ENCODE measurements at regions not wholly inside any gene's neighbourhood (a gene's known extent, or its start where the extent isn't known, plus 50 kb on each side); places are given as distances from the start of the nearest gene placed in this dataset.

- TF ChIP-seq POLR2AphosphoS5 (IDR thresholded peaks at IDR 0.05; ENCODE audit: low read depth, low read length) (no peak), SIN3A (IDR thresholded peaks at IDR 0.05; ENCODE audit: borderline replicate concordance, insufficient read depth, low read length) (no peak), FOXP2 (optimal IDR thresholded peaks at IDR 0.05; ENCODE audit: borderline replicate concordance, extremely low read depth, extremely low read length, insufficient read depth) (no peak), REST (IDR thresholded peaks at IDR 0.05; ENCODE audit: insufficient read depth in 1 of 2, low read depth in 2 of 2, low read length in 2 of 2) (no peak), TAF1 (IDR thresholded peaks at IDR 0.05; ENCODE audit: borderline replicate concordance, insufficient read depth, low read length) (no peak)
Measured at GRCh38 chr14:83905157-83905556, 1624.8 kb upstream of the FLRT2 start.

- TF ChIP-seq TAF1 (IDR thresholded peaks at IDR 0.05; ENCODE audit: borderline replicate concordance, insufficient read depth, low read length) (no peak), POLR2AphosphoS5 (IDR thresholded peaks at IDR 0.05; ENCODE audit: low read depth, low read length) (no peak), FOXP2 (optimal IDR thresholded peaks at IDR 0.05; ENCODE audit: borderline replicate concordance, extremely low read depth, extremely low read length, insufficient read depth) (no peak), SIN3A (IDR thresholded peaks at IDR 0.05; ENCODE audit: borderline replicate concordance, insufficient read depth, low read length) (no peak), REST (IDR thresholded peaks at IDR 0.05; ENCODE audit: insufficient read depth in 1 of 2, low read depth in 2 of 2, low read length in 2 of 2) (no peak)
Measured at GRCh38 chr14:83908419-83908818, 1621.5 kb upstream of the FLRT2 start.

- TF ChIP-seq TAF1 (IDR thresholded peaks at IDR 0.05; ENCODE audit: borderline replicate concordance, insufficient read depth, low read length) (no peak), POLR2AphosphoS5 (IDR thresholded peaks at IDR 0.05; ENCODE audit: low read depth, low read length) (no peak), FOXP2 (optimal IDR thresholded peaks at IDR 0.05; ENCODE audit: borderline replicate concordance, extremely low read depth, extremely low read length, insufficient read depth) (no peak)
Measured at GRCh38 chr14:83909507-83909906, 1620.4 kb upstream of the FLRT2 start.

- TF ChIP-seq POLR2AphosphoS5 (IDR thresholded peaks at IDR 0.05; ENCODE audit: low read depth, low read length) = no peak
- TF ChIP-seq SIN3A (IDR thresholded peaks at IDR 0.05; ENCODE audit: borderline replicate concordance, insufficient read depth, low read length) = no peak
- TF ChIP-seq TAF1 (IDR thresholded peaks at IDR 0.05; ENCODE audit: borderline replicate concordance, insufficient read depth, low read length) = no peak
- no peak for TF ChIP-seq REST (IDR thresholded peaks at IDR 0.05; ENCODE audit: insufficient read depth in 1 of 2, low read depth in 2 of 2, low read length in 2 of 2)
- no peak for TF ChIP-seq FOXP2 (optimal IDR thresholded peaks at IDR 0.05; ENCODE audit: borderline replicate concordance, extremely low read depth, extremely low read length, insufficient read depth)
Measured at GRCh38 chr14:83912032-83912642, 1617.8 kb upstream of the FLRT2 start.

- no peak for TF ChIP-seq REST (IDR thresholded peaks at IDR 0.05; ENCODE audit: insufficient read depth in 1 of 2, low read depth in 2 of 2, low read length in 2 of 2)
- TF ChIP-seq POLR2AphosphoS5 (IDR thresholded peaks at IDR 0.05; ENCODE audit: low read depth, low read length) = no peak
- TF ChIP-seq TAF1 (IDR thresholded peaks at IDR 0.05; ENCODE audit: borderline replicate concordance, insufficient read depth, low read length) = no peak
- no peak for TF ChIP-seq SIN3A (IDR thresholded peaks at IDR 0.05; ENCODE audit: borderline replicate concordance, insufficient read depth, low read length)
- TF ChIP-seq FOXP2 (optimal IDR thresholded peaks at IDR 0.05; ENCODE audit: borderline replicate concordance, extremely low read depth, extremely low read length, insufficient read depth) = no peak
Measured at GRCh38 chr14:83913476-83913875, 1616.5 kb upstream of the FLRT2 start.
